ENCODE measurements at regions not wholly inside any gene's neighbourhood (a gene's known extent, or its start where the extent isn't known, plus 50 kb on each side); places are given as distances from the start of the nearest gene placed in this dataset.

- WGBS, 2 donors: 90 to 98% methylated on average over 10 to 13 of the region's 13 CpGs
- no peaks in the 10 kb centered on the region for H3K36me3 ChIP-seq
- H3K4me3 ChIP-seq (replicated peaks in 1 of 3): no peak overlapping the region
- no peak for TF ChIP-seq POLR2A (IDR thresholded peaks at IDR 0.05)
- no peak for TF ChIP-seq CTCF (IDR thresholded peaks at IDR 0.05)
- intact Hi-C loops (cut with DNase I): no loop called here
- H3K27me3 ChIP-seq: no peaks in the 10 kb centered on the region
- H3K9me3 ChIP-seq: no peaks in the 10 kb centered on the region
- H3K4me1 ChIP-seq: no peaks in the 10 kb centered on the region
- H3K27ac ChIP-seq: no peak overlapping the region
- DNase-seq: no peak
Measured at GRCh38 chr7:155869784-155870076, 57.5 kb upstream of the SHH start.

- Histone ChIP-seq H3K4me1 (no peaks in the 10 kb centered on the region), H3K27me3 (no peaks in the 10 kb centered on the region), H3K27ac (no peak overlapping the region), H3K36me3 (no peaks in the 10 kb centered on the region), H3K4me3 (replicated peaks in 1 of 3) (no peak overlapping the region), H3K9me3 (no peaks in the 10 kb centered on the region)
- WGBS, 2 donors: 89 to 92% methylated on average over 10 of the region's 10 CpGs
- TF ChIP-seq CTCF (IDR thresholded peaks at IDR 0.05) (no peak), POLR2A (IDR thresholded peaks at IDR 0.05) (no peak)
- intact Hi-C loops (cut with DNase I): no loop called here
- no peak for DNase-seq
Measured at GRCh38 chr7:155868955-155869783, 56.9 kb upstream of the SHH start.

- no peaks in the 10 kb centered on the region for H3K4me1 ChIP-seq
- no peaks in the 10 kb centered on the region for H3K27me3 ChIP-seq
- H3K27ac ChIP-seq: no peak overlapping the region
- H3K36me3 ChIP-seq: no peaks in the 10 kb centered on the region
- no peaks in the 10 kb centered on the region for H3K9me3 ChIP-seq
- no peak for DNase-seq
- WGBS, 2 donors: 87 to 89% methylated on average over 6 of the region's 6 CpGs
- TF ChIP-seq POLR2A (IDR thresholded peaks at IDR 0.05) (no peak), CTCF (IDR thresholded peaks at IDR 0.05) (no peak)
- H3K4me3 ChIP-seq (replicated peaks in 1 of 3): no peak overlapping the region
- intact Hi-C loops (cut with DNase I): no loop called here
Measured at GRCh38 chr7:155867734-155868400, 55.6 kb upstream of the SHH start.

GRCh38 chr7:155867280-155867679 lies 55.0 kb upstream of the SHH start:
- 87 to 90% methylated on average over 3 of the region's 3 CpGs for WGBS, 2 donors
- intact Hi-C loops (cut with DNase I): no loop called here
- Histone ChIP-seq H3K4me3 (replicated peaks in 1 of 3) (no peak overlapping the region), H3K4me1 (no peaks in the 10 kb centered on the region), H3K9me3 (no peaks in the 10 kb centered on the region), H3K36me3 (no peaks in the 10 kb centered on the region), H3K27me3 (no peaks in the 10 kb centered on the region), H3K27ac (no peak overlapping the region)
- no peak for TF ChIP-seq POLR2A (IDR thresholded peaks at IDR 0.05)
- TF ChIP-seq CTCF (IDR thresholded peaks at IDR 0.05): no peak
- no peak for DNase-seq

- no peaks in the 10 kb centered on the region for H3K27me3 ChIP-seq
- TF ChIP-seq POLR2A (IDR thresholded peaks at IDR 0.05) (no peak), CTCF (IDR thresholded peaks at IDR 0.05) (no peak)
- no peak overlapping the region for H3K27ac ChIP-seq
- H3K4me1 ChIP-seq: peaks cover 7 to 10% of the 10 kb centered on the region in 2 donors
- H3K4me3 ChIP-seq (replicated peaks in 1 of 3): no peak overlapping the region
- 66 to 79% methylated on average over 16 to 18 of the region's 19 CpGs for WGBS, 2 donors
- intact Hi-C loops (cut with DNase I): no loop called here
- no peaks in the 10 kb centered on the region for H3K36me3 ChIP-seq
- H3K9me3 ChIP-seq: no peaks in the 10 kb centered on the region
- no peak for DNase-seq
Measured at GRCh38 chr7:155865830-155866525, 53.7 kb upstream of the SHH start.

All from thyroid gland (tissue), 4 donors.